ENCODE measurements at regions not wholly inside any gene's neighbourhood (a gene's known extent, or its start where the extent isn't known, plus 50 kb on each side); places are given as distances from the start of the nearest gene placed in this dataset.

DNA sequence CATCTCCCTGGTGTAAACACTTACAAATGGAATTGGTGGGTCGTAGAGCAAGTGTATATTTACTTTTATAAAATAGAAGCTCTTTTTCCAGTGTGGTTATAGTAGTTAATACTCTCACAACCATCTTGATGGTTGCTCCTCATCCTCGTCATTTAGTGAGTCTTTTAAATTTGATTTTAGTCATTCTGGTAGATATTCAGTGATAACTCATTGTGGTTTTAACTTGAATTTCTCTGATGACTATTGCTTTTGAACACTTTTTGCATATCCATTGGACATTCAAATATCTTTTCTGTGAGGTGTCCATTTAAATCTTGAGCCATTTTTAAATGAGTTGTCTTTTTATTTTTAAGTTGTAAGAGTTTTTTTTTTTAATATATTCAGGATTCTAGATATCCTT is 189.2 kb upstream of the PHACTR1 start:
- Histone ChIP-seq H3F3A (ENCODE audit: insufficient read depth, low read length, poor library complexity, severe bottlenecking) (no peaks in the 10 kb centered on the region), H3K27ac (ENCODE audit: low read length) (no peak overlapping the region), H3K9me2 (ENCODE audit: insufficient read depth, low read length) (no peaks in the 10 kb centered on the region), H3K9ac (ENCODE audit: low read length) (no peak overlapping the region), H3K9me3 (ENCODE audit: low read length) (no peaks in the 10 kb centered on the region), H2AFZ (ENCODE audit: low read depth, low read length) (no peak overlapping the region), H4K20me1 (ENCODE audit: insufficient read depth) (no peaks in the 10 kb centered on the region), H3K27me3 (ENCODE audit: insufficient read depth, low read depth, low read length) (no peaks in the 10 kb centered on the region), H3K36me3 (ENCODE audit: insufficient read depth, low read length) (no peaks in the 10 kb centered on the region), H3K79me2 (replicated peaks; ENCODE audit: insufficient read depth, low read length) (no peaks in the 10 kb centered on the region), H3K4me2 (ENCODE audit: low read length) (no peak overlapping the region), H3K4me3 (ENCODE audit: low read length) (no peak overlapping the region)
- no peak for TF ChIP-seq CTCF (IDR thresholded peaks at IDR 0.05; ENCODE audit: poor library complexity, severe bottlenecking)
- TF ChIP-seq, protein P1, sequence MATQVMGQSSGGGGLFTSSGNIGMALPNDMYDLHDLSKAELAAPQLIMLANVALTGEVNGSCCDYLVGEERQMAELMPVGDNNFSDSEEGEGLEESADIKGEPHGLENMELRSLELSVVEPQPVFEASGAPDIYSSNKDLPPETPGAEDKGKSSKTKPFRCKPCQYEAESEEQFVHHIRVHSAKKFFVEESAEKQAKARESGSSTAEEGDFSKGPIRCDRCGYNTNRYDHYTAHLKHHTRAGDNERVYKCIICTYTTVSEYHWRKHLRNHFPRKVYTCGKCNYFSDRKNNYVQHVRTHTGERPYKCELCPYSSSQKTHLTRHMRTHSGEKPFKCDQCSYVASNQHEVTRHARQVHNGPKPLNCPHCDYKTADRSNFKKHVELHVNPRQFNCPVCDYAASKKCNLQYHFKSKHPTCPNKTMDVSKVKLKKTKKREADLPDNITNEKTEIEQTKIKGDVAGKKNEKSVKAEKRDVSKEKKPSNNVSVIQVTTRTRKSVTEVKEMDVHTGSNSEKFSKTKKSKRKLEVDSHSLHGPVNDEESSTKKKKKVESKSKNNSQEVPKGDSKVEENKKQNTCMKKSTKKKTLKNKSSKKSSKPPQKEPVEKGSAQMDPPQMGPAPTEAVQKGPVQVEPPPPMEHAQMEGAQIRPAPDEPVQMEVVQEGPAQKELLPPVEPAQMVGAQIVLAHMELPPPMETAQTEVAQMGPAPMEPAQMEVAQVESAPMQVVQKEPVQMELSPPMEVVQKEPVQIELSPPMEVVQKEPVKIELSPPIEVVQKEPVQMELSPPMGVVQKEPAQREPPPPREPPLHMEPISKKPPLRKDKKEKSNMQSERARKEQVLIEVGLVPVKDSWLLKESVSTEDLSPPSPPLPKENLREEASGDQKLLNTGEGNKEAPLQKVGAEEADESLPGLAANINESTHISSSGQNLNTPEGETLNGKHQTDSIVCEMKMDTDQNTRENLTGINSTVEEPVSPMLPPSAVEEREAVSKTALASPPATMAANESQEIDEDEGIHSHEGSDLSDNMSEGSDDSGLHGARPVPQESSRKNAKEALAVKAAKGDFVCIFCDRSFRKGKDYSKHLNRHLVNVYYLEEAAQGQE (IDR thresholded peaks at IDR 0.05; ENCODE audit: borderline replicate concordance) = no peak
- TF ChIP-seq MXI1 (conservative IDR thresholded peaks at IDR 0.05; ENCODE audit: poor library complexity, severe bottlenecking) = no peak
- TF ChIP-seq EP300 (conservative IDR thresholded peaks at IDR 0.05; ENCODE audit: poor library complexity, severe bottlenecking) = no peak

DNA sequence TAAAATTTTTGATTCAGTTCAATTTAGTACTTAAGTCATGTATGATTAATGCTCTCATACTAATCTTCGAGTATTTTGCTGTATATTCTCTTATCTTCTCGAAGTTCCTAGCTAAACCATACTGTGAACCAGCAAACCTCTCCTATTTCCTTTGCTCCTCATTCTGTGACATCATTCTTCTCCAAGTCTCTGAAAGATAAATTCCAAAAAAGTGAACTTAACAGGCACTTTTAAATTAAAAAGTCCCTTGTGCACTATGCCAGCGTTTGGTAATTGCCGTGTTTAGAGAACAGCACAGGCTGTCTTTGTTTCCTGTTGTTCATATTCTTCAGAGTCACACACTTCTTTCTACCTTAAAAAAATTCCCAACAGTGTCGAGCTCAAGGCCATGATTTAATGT is 188.4 kb upstream of the PHACTR1 start:
- H3K4me3 ChIP-seq (ENCODE audit: low read length) = no peak overlapping the region
- H4K20me1 ChIP-seq (ENCODE audit: insufficient read depth) = no peaks in the 10 kb centered on the region
- no peaks in the 10 kb centered on the region for H3K36me3 ChIP-seq (ENCODE audit: insufficient read depth, low read length)
- H3K9me3 ChIP-seq (ENCODE audit: low read length) = no peaks in the 10 kb centered on the region
- no peak for TF ChIP-seq EZH2 (IDR thresholded peaks at IDR 0.05; ENCODE audit: borderline replicate concordance, insufficient read depth, low read length, poor library complexity, severe bottlenecking)
- TF ChIP-seq MXI1 (conservative IDR thresholded peaks at IDR 0.05; ENCODE audit: poor library complexity, severe bottlenecking) = no peak
- no peak for TF ChIP-seq SMC3 (conservative IDR thresholded peaks at IDR 0.05; ENCODE audit: poor library complexity)
- TF ChIP-seq, protein P1 (IDR thresholded peaks at IDR 0.05; ENCODE audit: borderline replicate concordance) = no peak
- TF ChIP-seq TAF1 (IDR thresholded peaks at IDR 0.05; ENCODE audit: low read depth) = no peak
- TF ChIP-seq RAD21 (conservative IDR thresholded peaks at IDR 0.05) = no peak
- no peak for TF ChIP-seq EP300 (conservative IDR thresholded peaks at IDR 0.05; ENCODE audit: poor library complexity, severe bottlenecking)
- no peak for TF ChIP-seq POLR2AphosphoS5 (IDR thresholded peaks at IDR 0.05)
- no peak for TF ChIP-seq CTCF (IDR thresholded peaks at IDR 0.05; ENCODE audit: poor library complexity, severe bottlenecking)
- H3K27ac ChIP-seq (ENCODE audit: low read length) = no peak overlapping the region
- H3K27me3 ChIP-seq (ENCODE audit: insufficient read depth, low read depth, low read length) = no peaks in the 10 kb centered on the region
- H3K9ac ChIP-seq (ENCODE audit: low read length) = no peak overlapping the region
- no peaks in the 10 kb centered on the region for H3K79me2 ChIP-seq (replicated peaks; ENCODE audit: insufficient read depth, low read length)
- no peak overlapping the region for H3K4me2 ChIP-seq (ENCODE audit: low read length)
- no peaks in the 10 kb centered on the region for H3F3A ChIP-seq (ENCODE audit: insufficient read depth, low read length, poor library complexity, severe bottlenecking)
- no peaks in the 10 kb centered on the region for H3K9me2 ChIP-seq (ENCODE audit: insufficient read depth, low read length)
- H2AFZ ChIP-seq (ENCODE audit: low read depth, low read length) = no peak overlapping the region
